HG03439 (cell line): ENCODE measurements at regions not wholly inside any gene's neighbourhood (a gene's known extent, or its start where the extent isn't known, plus 50 kb on each side); places are given as distances from the start of the nearest gene placed in this dataset.

Experiments
- ATAC-seq: cut with Tn5 transposase; IDR thresholded peaks from one replicate; pipeline ENCODE4 v1.9.1; 2021; ENCODE audit warnings: mild to moderate bottlenecking, moderate library complexity; ENCODE audit not compliant: unreplicated experiment

DNA sequence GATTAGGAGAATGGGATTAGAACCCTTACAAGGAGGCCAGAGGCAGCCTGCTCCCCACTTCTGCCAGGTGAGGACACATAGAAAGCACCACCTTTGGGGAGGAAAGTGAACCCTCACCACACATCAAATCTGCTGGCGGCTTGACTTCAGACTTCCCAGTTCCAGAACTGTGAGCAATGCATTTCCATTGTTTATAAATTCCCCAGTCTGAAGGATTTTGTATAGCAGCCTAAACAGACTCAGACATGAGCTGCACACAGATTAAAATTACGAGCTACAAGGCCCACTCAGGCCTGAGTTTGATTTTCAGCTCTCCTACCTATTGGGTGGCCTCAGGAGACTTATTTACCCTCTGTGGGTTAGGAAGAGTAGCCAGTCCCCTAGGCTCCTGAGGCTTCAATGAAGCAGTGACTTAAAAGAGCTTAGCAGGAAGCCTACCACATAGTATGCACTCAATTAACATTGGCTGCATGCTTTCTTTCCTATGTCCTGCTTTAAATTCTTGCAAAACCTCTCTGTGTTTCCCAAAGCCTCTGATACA, 350.7 kb upstream of the ZMIZ1 start:
- ATAC-seq, result no peak

DNA sequence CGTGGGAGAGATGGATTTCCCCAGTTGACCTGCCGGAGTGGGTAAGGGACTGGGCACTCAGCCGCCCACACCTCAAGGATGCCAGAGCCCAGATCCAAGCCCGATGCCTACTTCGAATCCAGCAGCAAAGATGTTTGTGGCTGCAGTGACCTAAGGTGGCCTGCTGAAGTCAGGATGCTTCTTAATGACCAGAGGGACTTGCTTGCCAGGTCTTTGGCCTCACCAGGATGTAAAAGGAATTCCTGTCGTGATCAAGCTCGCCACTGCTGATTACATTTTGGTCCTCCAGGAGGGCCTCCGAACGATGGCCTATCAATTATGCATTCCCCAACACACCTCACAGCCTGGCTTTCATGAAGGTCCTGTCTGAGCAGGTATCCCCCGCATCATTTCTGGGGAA, 349.5 kb upstream of the ZMIZ1 start:
- no peak for ATAC-seq

DNA sequence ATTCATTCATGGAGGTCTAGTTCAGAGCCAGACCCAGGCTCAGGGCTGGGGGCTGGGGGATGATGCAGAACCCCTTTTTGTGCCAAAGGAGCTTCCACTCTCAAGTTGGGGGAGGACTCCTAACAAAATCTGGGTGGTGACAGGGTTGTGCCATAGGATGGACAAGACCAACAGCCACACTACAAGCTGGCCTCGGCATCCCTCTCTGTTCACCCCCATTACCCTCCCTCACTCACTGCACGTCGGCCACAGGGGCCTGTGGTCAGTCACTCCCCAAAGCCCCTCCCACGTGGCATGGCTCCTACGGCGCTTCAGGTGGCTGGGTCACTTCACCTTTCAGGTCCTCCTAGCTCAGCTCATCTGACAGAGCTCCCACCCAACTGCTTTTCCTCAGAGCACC, 348.7 kb upstream of the ZMIZ1 start:
- ATAC-seq, result no peak

DNA sequence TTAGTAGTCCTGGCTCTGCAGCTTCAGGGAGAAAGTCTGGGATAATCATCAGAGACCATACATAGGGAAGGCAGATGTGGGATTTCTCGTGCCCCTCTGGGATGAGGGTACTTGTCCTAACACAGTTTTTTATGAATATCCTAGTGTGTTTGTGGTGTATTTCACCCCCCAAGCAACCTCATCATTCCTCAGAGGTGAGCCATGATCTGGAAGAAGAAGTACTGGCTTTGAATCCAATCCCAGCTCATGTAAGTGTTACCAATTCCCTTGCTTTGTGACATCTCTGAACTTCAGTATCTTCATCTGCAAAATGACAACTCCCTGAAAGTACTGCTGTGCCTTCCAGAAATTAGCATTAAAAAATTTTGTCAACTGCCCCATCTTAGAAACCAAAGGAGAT, 347.5 kb upstream of the ZMIZ1 start:
- ATAC-seq, result no peak

DNA sequence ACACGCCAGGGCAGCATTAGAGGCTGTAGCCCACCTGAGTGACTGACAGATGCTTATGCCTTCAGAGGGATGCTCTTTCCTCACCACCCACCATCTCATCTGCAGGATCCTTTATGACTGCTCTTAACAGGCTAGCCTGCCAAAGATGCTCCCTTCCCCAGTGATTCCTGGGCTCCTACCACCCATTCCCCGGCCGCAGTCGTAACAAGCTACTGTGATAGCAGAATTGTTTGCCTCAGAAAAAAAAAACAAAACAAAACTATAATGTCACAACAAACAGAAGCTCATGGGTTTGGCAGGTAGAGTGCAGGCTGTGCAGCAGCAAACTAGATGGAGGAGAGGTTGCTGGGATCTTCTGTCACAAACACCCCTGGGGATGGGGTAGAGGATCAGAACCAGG, 343.9 kb upstream of the ZMIZ1 start:
- ATAC-seq, result no peak

DNA sequence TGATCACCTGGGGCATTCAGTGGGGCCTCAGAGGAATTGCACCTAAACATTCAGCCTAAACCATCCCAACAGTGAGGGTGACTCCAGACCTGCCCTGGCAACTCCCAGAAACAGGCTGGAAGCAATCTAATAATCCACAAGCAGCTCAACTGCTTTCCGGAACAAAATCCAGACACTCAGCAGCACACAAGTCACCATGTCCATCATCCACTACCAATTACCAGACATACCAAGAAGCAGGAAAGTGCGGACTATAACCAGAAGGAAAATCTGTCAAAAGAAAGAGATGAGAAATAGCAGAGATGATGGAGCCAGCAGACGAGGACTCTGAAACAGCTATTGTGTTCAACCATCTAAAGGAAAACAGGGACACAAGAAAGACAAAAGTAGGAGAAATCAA, 342.6 kb upstream of the ZMIZ1 start:
- ATAC-seq, result no peak

DNA sequence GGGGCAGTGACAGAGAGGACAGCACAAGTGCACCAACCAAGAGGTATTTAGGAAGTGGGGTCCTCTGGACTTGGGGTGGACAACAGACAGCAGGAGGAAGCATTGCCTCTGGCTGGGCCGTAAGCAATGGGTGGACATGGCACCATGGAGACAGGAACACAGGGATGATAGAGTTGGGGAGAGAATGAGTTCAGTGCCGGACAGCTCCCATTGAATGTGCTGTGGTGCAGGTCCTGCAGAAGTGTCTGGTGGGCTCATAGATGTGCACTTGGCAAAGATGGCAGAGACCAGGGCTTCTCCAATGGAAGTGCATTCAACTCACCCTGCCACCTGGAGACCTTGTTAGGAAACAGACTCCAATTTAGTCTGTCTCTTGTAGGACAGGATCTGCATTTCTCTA, 341.5 kb upstream of the ZMIZ1 start:
- ATAC-seq, result no peak

DNA sequence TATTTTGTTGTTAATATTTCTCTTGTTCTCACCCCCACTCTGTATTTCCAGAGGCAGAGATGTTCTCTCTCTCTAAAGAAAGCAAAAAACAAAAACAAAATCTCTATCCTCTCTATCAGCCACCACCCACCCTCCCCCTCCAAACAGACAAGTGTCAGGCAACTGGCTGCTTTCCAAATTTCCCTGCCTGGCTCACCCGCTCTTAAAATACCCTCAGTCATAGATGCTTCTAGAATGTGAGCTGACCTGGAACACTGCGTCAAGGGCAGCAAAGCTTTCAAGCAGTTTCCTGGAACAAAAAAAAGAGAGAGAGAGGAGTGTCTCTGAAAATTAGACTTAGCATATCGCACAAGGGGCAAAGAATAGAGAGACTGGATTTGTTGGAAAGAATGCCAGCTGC, 341.0 kb upstream of the ZMIZ1 start:
- no peak for ATAC-seq

DNA sequence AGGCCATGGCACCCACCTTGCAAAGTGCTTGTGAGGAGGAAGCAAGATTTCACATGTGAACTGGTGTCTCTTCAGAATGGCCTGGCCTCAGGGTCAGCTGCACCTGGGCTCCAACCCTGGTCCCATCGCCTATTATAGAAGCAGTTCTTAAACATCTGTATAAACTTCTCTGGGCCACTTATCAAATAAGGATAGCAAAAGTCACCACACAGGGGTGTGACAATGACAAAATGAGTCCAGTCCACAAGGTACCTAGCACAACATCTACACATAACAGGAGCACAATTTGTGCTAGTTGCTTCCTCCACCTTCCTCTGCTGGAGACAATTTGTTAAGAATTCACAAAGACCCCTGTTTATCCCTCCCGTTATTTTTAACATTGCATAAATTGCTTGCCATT, 340.6 kb upstream of the ZMIZ1 start:
- no peak for ATAC-seq

DNA sequence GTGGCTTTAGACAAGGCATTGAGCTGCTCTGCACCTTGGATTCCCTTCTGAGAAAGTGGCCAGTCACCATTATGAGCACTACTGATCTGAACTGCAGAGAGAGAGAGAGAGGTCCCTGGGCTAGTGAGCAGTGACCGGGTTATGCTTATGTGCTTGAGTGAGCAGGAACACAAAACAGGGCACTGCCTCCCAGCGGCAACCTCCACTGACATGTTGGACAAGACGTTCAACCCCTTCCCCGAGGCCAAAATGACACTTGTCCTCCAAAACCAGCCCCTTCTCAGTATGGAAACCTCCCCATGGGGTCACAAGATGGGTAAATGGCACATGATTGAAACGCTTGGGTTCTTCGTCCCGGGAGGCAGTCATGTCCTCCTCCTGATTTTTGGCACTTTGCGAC, 339.4 kb upstream of the ZMIZ1 start:
- no peak for ATAC-seq

DNA sequence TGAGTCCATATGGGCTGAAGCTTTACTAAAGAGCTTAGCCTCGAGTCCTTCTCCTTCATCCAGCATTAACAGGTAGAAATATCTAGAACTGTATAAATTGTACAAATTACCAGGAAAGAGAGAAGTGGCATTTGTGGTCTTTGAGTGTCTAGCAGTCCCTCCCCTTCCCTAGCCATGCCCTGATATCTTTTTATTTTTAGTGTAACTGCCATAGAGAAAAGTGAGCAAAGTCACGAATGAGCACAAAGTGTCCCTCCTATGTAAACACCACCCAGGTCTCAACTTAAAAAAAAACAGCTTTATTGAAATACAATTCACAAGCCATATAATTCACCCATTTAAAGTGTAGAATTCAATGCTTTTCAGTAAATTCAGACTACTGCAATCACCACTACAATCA, 339.0 kb upstream of the ZMIZ1 start:
- no peak for ATAC-seq

DNA sequence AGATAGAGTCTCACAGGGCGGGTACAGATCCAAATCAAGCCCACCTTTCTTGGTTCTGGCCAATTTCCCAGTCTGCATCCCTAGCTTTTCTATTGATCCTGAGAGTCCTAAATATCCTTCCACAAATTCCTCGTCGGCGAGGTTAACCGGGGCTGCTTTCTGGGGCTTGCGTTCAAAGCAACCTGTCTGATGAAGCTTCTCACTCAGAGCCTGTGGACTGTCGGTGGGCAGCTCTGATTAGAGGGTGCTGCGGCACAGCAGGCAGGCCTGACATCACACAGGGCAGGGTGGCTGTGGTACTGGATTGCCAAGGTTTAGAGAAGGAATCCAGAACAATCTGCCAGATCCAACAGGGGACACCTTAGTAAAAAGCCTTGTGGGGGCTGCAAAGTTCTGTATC, 338.0 kb upstream of the ZMIZ1 start:
- no peak for ATAC-seq

DNA sequence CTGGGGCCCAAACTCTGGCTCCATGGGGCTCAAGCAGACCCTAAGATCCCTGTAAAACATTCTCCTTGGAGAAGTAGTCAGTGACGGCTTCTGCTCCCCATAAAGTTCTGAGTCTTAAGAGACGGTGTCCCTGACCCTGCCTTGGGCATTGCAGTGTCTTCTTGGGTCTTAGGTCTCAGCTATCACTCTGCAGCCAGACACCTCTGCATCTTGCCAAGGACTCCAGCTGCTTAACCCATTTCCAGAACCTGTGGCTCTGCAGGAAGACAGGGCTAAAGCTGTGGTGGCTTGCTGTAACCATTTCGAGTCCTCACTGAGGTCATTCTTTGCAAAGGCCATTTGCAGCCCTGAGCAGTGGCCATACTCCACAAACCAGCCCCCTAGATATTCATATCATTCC, 337.1 kb upstream of the ZMIZ1 start:
- ATAC-seq, result no peak

DNA sequence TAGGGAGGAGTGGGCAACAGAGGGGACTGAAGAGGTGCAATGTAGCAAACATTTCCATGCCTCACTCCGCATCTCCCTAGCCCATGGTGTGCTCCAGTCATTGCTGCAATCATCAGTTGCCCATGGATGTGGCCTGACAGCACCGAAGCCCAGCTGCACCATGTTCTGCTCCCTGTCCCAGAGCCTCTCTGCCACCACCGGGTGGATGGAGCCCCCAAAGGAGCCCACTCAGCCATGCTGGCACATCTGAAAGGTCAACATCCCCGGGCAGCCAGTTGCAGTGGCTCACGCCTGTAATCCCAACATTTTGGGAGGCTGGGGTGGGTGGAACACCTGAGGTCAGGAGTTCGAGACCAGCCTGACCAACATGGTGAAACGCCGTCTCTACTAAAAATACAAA, 336.4 kb upstream of the ZMIZ1 start:
- no peak for ATAC-seq

DNA sequence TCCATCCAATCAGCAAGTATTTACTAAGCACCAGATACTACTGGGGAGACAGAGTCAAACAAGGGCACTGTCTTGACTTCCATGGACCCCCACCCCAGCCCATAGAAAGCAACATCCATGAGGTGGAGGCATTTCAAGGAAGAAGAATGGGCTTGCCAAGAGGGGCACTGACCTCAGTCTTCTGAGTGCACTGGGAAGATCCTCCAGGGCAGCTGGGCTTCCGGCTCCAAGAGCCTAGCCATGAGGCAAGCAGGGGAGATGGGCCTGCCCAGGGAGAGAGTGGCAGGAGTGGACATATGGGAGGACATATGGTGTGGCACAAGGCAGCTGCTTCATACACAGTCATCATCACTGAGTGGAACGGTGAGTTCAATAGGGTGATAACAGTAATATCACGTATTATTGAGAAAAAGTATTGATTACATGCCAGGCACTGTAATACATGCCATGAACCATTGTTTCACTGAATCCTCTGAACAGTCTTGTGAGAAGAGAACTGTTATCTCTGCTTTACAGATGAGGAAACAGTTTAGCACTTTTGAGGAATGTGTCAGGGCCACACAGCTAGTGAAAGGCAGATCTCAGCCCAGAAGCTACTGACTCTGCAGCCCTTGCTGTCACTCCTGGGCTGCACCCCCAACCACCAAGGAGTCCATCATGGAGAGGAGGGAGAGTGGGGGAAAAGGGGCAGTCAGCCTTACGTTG, 331.7 kb upstream of the ZMIZ1 start:
- ATAC-seq, result no peak

DNA sequence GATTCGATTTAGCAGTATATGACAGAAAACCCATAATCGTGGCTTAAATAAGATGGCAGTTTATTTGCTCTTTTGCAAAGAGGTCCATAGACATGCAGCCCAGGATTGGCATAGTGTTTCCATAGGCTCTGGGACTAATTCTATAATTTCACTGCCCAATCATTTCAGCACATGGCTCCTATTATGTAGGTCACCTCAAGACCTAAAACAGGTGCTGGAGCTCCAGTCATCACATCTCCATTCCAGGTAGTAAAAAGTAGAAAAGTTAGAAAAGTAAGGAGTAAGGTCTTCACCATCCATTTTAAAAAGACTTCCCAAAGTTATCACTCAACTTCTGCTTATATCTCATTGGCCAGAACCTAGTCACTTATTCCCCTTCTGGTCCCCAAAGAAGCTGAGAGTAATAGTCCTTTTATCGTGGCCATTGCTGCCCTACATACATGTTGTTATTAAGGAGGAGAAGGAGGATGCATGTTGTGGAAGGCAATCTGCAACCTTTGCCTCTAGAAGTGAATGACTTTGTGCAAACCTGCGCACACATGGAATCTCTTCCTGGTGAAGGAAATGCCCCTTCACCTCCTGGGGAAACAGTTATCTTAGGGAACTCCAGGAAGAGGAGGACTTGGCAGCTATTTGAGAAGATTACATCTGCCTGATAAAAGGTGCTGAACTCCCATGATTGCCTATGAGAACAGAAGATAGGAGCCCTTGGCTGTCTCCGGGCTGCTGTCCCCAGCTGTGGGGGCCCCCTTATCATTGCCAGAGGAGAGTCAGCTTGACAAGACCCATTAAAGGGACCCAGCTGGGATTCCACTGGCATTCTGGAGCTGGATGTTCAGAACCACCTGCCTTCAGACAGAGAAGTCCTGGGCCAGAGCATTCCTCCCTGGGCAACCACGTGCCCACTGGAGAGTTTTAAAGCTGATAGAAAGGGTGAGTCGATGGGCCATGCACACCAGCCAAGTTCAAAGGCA, 330.6 kb upstream of the ZMIZ1 start:
- ATAC-seq, result no peak

DNA sequence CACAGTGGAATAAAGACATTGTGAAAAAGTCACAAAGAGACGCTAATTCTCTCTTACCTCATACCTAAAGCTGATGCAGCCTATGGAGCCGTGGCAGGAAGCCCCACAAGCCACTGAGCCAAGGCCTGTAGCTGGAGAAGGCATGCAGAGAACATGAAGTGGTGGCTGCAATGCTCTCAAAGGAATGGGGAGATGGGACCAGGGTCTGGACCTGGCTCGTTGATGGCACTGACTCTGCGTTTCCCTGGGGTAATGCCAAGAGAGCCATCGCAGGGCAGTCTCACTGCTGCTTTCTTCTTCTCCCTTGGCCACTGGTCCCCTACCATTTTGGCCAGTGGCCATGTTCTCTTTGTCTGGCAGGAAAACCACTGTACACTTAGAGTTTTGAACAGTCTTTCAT, 329.9 kb upstream of the ZMIZ1 start:
- no peak for ATAC-seq

DNA sequence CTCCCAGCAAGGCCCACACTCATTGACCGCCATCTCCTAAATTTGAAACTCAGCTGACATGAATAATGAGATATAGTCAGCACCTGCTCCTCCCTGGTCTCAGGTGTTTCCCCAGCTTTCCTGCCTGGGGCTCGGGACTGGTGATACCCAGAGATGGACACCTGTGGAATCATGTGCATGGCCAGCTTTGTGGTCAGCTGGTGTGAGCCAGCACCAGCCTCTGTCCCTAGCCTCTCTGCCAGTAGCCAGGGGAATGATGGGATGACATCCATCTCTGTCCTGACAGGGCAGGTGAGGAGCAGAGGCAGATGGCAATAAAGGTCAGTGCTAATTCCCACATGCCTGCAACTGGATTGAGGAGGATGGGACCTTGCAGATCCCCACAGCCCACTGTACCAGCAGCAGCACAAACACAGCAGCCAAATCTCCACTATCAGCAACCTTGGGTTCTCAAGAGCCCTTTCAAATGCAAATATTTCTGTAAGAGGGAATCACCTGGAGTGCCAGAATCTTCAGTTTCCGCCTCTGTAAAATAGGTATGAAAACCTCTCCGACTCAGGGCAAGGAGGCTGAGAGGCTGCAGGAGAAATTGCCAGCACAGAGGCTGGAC, 329.2 kb upstream of the ZMIZ1 start:
- ATAC-seq, result no peak

DNA sequence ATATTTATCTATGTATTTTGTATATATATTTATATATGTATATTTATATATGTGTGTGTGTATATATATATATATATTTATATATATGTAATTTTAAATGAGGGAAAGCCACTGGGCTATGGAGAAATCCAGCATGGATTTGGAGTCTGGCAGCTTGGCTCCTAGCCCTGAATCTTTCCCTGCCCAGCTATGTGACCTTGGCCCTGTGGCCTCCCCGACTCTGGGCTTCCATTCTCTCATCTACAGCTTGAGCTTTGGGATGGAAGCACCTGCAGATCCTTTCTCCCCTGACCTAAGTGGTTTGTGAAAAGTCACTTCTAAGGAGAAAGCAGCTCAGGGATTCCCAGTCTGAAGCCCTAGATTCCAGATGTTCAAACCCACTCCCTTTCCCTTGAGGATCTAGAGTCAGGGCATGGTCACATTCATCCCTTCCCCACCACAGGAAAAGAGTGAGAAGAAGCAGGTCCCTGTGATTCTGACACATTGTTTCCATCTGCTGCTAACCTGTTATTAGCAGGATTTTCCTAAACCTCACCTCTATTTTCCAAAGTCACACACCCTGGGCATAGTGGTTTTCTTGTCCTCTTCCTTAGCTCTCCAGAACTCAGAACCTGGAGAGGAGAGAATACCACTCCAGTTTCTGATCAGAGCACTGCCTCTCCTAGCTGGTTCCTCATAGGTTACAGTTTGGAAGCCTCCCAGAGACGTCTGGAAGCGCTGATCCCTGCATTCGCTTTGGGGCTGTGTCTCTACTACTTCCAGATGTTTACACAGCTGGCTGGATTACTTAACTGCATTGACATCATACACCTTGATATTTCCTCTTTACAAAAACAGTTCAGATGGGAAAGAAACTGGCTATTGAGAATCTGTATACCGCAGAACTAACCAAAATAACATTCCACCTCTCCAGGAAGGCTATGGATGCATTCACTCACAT, 327.5 kb upstream of the ZMIZ1 start:
- ATAC-seq, result no peak

DNA sequence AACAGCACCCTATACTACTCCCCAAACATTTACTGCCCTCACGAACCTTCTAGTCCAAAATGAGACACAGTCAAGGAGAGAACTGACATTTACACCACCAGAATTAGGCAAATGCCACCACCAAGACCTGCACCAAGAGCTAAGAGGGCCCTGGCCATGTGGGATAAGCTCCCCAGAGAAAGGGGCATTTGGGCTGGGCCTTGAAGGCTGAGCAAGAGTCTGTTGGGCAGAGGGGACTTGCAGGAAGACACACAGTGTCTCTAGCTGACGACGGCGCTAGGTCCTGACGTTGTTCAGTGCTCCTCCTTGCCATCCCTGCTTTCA, 326.4 kb upstream of the ZMIZ1 start:
- no peak for ATAC-seq
